ENCODE measurements at regions not wholly inside any gene's neighbourhood (a gene's known extent, or its start where the extent isn't known, plus 50 kb on each side); places are given as distances from the start of the nearest gene placed in this dataset.

DNA sequence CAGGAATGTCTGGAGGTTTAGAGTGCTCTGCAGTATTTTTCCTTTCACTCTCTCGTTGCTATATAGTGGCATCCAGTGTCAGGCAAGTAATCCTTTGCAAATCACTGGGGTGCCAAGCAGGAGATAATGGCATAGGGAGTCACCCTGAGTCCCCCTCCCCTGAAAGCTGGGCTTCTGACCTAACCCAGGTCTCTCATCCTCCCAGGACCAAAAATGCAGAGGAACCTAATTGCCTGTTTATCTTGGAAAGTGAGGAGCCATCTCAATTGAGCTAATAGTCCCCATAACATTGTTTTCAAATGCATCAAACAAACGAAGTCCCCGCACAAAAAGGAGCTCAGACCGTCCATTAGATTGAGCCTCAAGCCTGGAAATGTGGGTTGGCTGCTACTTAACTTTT lies 368.0 kb upstream of the IRX2 start:
- Histone ChIP-seq H3K36me3 (no peaks in the 10 kb centered on the region), H3K9me3 (no peaks in the 10 kb centered on the region), H3K27me3 (no peaks in the 10 kb centered on the region), H3K27ac (no peak overlapping the region), H3K4me3 (no peak overlapping the region), H3K4me1 (no peaks in the 10 kb centered on the region)
- no peak for DNase-seq (ENCODE audit: low spot score in 2 of 2)
- intact Hi-C loops (cut with DNase I), result no loop called here
- TF ChIP-seq, protein P1, sequence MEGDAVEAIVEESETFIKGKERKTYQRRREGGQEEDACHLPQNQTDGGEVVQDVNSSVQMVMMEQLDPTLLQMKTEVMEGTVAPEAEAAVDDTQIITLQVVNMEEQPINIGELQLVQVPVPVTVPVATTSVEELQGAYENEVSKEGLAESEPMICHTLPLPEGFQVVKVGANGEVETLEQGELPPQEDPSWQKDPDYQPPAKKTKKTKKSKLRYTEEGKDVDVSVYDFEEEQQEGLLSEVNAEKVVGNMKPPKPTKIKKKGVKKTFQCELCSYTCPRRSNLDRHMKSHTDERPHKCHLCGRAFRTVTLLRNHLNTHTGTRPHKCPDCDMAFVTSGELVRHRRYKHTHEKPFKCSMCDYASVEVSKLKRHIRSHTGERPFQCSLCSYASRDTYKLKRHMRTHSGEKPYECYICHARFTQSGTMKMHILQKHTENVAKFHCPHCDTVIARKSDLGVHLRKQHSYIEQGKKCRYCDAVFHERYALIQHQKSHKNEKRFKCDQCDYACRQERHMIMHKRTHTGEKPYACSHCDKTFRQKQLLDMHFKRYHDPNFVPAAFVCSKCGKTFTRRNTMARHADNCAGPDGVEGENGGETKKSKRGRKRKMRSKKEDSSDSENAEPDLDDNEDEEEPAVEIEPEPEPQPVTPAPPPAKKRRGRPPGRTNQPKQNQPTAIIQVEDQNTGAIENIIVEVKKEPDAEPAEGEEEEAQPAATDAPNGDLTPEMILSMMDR (IDR thresholded peaks at IDR 0.05), result no peak

- Histone ChIP-seq H3K27me3 (no peaks in the 10 kb centered on the region), H3K9me3 (no peaks in the 10 kb centered on the region)
- intact Hi-C loops (cut with DNase I), result no loop called here
Measured at GRCh38 chr5:3118340-3118739, 366.9 kb upstream of the IRX2 start.

DNA sequence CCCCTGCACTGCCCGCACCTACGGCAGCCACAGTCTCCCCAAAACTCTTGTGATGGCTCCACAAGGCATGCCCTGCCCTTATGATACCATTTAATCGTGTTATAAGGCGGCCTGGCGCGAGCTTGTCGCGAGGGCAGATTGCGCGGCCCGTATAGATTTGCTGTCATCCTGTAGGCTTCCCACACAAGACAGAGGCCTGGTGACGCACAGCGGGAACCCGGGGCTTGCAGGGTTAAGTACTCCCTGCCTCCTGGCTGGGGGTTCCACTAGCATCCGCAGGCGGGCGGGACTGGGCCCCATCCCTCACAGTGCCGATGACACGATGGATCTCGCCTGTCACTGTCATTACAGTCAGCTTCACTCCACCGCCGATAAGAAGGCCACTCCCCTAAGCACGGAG lies 364.9 kb upstream of the IRX2 start:
- no peak for DNase-seq (ENCODE audit: low spot score in 2 of 2)
- TF ChIP-seq, protein P1 (IDR thresholded peaks at IDR 0.05), result no peak
- H3K9me3 ChIP-seq, result no peaks in the 10 kb centered on the region
- H3K4me3 ChIP-seq, result no peak overlapping the region
- intact Hi-C loops (cut with DNase I), result no loop called here
- H3K27ac ChIP-seq, result no peak overlapping the region
- H3K27me3 ChIP-seq, result no peaks in the 10 kb centered on the region
- H3K4me1 ChIP-seq, result no peaks in the 10 kb centered on the region
- no peaks in the 10 kb centered on the region for H3K36me3 ChIP-seq

More at GRCh38 chr5:3118340-3118739, 366.9 kb upstream of the IRX2 start:
- Histone ChIP-seq H3K36me3 (no peaks in the 10 kb centered on the region), H3K4me1 (no peaks in the 10 kb centered on the region), H3K27ac (no peak overlapping the region), H3K4me3 (no peak overlapping the region)
- TF ChIP-seq, protein P1 (IDR thresholded peaks at IDR 0.05), result no peak
- DNase-seq (ENCODE audit: low spot score in 2 of 2), result no peak

- Histone ChIP-seq H3K27ac (no peak overlapping the region), H3K9me3 (no peaks in the 10 kb centered on the region), H3K4me1 (no peaks in the 10 kb centered on the region), H3K4me3 (no peak overlapping the region), H3K36me3 (no peaks in the 10 kb centered on the region), H3K27me3 (no peaks in the 10 kb centered on the region)
- DNase-seq (ENCODE audit: low spot score in 2 of 2), result no peak
- TF ChIP-seq, protein P1 (IDR thresholded peaks at IDR 0.05), result no peak
- intact Hi-C loops (cut with DNase I), result no loop called here
Measured at GRCh38 chr5:3114467-3114866, 363.0 kb upstream of the IRX2 start.

- DNase-seq (ENCODE audit: low spot score in 2 of 2), result no peak
- Histone ChIP-seq H3K36me3 (no peaks in the 10 kb centered on the region), H3K4me1 (no peaks in the 10 kb centered on the region), H3K27ac (no peak overlapping the region), H3K4me3 (no peak overlapping the region), H3K9me3 (no peaks in the 10 kb centered on the region), H3K27me3 (no peaks in the 10 kb centered on the region)
- intact Hi-C loops (cut with DNase I), result no loop called here
- TF ChIP-seq, protein P1 (IDR thresholded peaks at IDR 0.05), result no peak
Measured at GRCh38 chr5:3110371-3110770, 358.9 kb upstream of the IRX2 start.

GRCh38 chr5:3107156-3107611 lies 355.7 kb upstream of the IRX2 start:
- no peak overlapping the region for H3K4me3 ChIP-seq
- no peaks in the 10 kb centered on the region for H3K4me1 ChIP-seq
- H3K36me3 ChIP-seq, result no peaks in the 10 kb centered on the region
- no peaks in the 10 kb centered on the region for H3K9me3 ChIP-seq
- DNase-seq (ENCODE audit: low spot score in 2 of 2), result no peak
- no peak overlapping the region for H3K27ac ChIP-seq
- intact Hi-C loops (cut with DNase I), result no loop called here
- no peaks in the 10 kb centered on the region for H3K27me3 ChIP-seq
- TF ChIP-seq, protein P1 (IDR thresholded peaks at IDR 0.05), result no peak

Data from ascending aorta (tissue), 2 donors.